Colonic mucosa (tissue), 4 donors: ENCODE measurements at regions not wholly inside any gene's neighbourhood (a gene's known extent, or its start where the extent isn't known, plus 50 kb on each side); places are given as distances from the start of the nearest gene placed in this dataset.

Source experiments
- DNase-seq: peaks from one replicate; pipeline ENCODE4 v3.0.0-alpha.2; 2020
- H3K27ac ChIP-seq: fragments of 200-600 bp; one replicate; pipeline ENCODE4 v1.8.0; 2021
- H3K27me3 ChIP-seq: fragments of 200-600 bp; one replicate; pipeline ENCODE4 v1.8.0; 2021
- H3K36me3 ChIP-seq: fragments of 200-600 bp; one replicate; pipeline ENCODE4 v1.8.0; 2021
- H3K4me1 ChIP-seq: fragments of 200-600 bp; one replicate; pipeline ENCODE4 v1.8.0; 2021; ENCODE audit warnings: mild to moderate bottlenecking
- H3K4me3 ChIP-seq: fragments of 200-600 bp; one replicate; pipeline ENCODE4 v1.8.0; 2021
- H3K9ac ChIP-seq, 2 donors: one replicate each; pipeline ENCODE4 v1.7.0; 2013; ENCODE audit warnings: control low read depth in 2 of 2, low read depth in 2 of 2, low read length in 2 of 2
- H3K9me3 ChIP-seq: fragments of 200-600 bp; one replicate; pipeline ENCODE4 v1.8.0; 2021
- intact Hi-C: fragments of 100-400 bp; cut with DNase I; formaldehyde crosslinking; loops from one replicate; pipeline ENCODE4 v1.14.1; 2022
- TF ChIP-seq, protein P1 (sequence below): fragments of 200-600 bp; IDR thresholded peaks from one replicate; pipeline ENCODE4 v1.8.0; 2022; ENCODE audit warnings: antibody characterized with exemption, mild to moderate bottlenecking
- donor health status: healthy.
- donor health status: DM: no; HTN: no; CAD: no.
- donor health status: DM: no; HTN: no; CAD: no.

DNA sequence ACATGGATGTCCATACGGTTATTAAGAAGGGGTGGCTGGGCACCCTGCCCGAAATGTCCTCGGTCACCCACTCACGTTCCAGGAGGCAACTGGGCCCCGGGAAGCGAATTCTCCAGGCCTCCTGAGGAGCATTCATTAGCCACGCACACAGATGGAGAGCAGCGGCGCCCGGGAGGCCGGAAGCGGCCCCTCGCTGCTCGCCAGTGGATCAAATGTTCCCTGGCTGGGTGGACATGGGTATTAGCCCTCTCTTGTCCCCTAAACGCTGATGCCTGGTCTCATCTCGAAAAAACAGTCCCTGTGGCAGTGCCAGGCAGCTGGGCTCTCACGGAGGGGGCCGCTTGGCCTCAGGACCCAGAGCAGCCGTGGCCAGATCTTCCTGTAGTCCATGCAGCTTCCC lies 59.0 kb upstream of the DLK1 start:
- intact Hi-C loops: loop anchor here (10.0 kb wide), 1 partner anchor 187 kb away; no protein-coding TSS in a partner anchor
- H3K9me3 ChIP-seq: no peaks in the 10 kb centered on the region
- H3K4me1 ChIP-seq: peaks cover 7% of the 10 kb centered on the region

DNA sequence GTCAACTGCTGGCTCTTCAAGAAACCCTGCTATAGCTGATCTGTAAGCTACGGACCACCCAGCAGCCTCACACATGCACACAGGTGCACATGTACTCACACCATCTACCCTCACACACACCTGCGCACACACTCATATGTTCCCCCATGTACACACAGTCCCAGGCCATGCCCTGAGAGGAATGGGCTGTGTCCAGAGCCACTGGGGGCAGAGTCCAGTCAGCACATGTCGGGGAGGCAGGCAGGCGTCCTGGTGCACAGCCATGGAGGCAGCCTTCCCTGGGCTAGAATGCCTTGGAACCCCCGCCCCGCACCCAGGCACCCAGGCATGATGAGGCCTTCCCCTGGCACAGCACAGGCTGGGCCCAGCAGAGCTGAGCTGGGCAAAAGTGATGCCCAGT lies 58.3 kb upstream of the DLK1 start:
- DNase-seq: no peak
- Histone ChIP-seq H3K4me1 (peaks cover 7% of the 10 kb centered on the region), H3K27me3 (no peaks in the 10 kb centered on the region), H3K4me3 (no peak overlapping the region), H3K27ac (no peak overlapping the region), H3K9ac (no peak overlapping the region), H3K36me3 (no peaks in the 10 kb centered on the region), H3K9me3 (no peaks in the 10 kb centered on the region)
- intact Hi-C loops: loop anchor here (10.0 kb wide), 1 partner anchor 186 kb away; no protein-coding TSS in a partner anchor
- TF ChIP-seq, protein P1, sequence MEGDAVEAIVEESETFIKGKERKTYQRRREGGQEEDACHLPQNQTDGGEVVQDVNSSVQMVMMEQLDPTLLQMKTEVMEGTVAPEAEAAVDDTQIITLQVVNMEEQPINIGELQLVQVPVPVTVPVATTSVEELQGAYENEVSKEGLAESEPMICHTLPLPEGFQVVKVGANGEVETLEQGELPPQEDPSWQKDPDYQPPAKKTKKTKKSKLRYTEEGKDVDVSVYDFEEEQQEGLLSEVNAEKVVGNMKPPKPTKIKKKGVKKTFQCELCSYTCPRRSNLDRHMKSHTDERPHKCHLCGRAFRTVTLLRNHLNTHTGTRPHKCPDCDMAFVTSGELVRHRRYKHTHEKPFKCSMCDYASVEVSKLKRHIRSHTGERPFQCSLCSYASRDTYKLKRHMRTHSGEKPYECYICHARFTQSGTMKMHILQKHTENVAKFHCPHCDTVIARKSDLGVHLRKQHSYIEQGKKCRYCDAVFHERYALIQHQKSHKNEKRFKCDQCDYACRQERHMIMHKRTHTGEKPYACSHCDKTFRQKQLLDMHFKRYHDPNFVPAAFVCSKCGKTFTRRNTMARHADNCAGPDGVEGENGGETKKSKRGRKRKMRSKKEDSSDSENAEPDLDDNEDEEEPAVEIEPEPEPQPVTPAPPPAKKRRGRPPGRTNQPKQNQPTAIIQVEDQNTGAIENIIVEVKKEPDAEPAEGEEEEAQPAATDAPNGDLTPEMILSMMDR: no peak

More for the DNA sequence above, 59.0 kb upstream of the DLK1 start:
- Histone ChIP-seq H3K36me3 (no peaks in the 10 kb centered on the region), H3K4me3 (no peak overlapping the region), H3K9ac (no peak overlapping the region), H3K27ac (no peak overlapping the region), H3K27me3 (no peaks in the 10 kb centered on the region)
- no peak for DNase-seq
- TF ChIP-seq, protein P1: no peak

DNA sequence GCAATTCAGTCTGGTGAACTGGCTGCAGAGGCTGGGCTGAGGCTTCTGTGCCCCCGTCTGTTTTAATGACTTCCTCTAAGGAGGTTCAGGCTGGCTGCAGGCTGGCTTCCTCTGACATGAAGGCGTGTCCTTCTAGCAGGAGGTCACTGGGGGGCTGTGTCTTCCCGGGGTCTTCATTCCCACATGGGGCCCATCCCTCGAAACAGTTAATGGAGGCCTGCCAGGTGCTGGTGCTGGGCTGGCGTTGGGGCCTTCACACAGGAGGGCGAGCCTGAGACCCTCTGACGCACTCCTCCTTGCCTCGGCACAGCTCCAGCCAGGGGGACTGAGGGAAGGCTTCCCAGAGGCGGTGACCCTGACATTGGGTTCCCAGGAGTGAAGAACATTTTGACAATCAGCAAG lies 57.7 kb upstream of the DLK1 start:
- DNase-seq: no peak
- Histone ChIP-seq H3K9me3 (no peaks in the 10 kb centered on the region), H3K27me3 (no peaks in the 10 kb centered on the region), H3K4me3 (no peak overlapping the region), H3K9ac (no peak overlapping the region), H3K36me3 (no peaks in the 10 kb centered on the region), H3K27ac (no peak overlapping the region), H3K4me1 (peaks cover 7% of the 10 kb centered on the region)
- TF ChIP-seq, protein P1: no peak
- intact Hi-C loops: loop anchor here (10.0 kb wide), 1 partner anchor 186 kb away; no protein-coding TSS in a partner anchor

DNA sequence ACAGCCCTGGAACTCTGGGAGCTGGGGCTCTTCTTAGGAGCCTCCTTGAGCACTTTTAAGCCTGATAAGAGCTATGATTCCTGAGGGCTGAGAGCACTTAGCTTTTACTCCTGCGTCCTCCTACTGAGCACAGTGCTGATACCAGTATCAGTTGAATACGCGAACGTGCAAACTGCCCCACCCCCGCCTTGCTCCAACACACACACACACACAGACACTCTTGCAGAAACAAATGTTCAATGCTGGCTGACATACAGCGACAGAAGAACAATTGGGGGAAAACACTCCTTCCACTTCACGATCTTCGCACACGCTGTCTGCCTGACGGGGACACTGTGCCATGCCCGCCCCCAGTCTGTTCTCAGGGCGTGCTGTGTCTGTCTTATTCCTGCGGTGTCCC lies 57.2 kb upstream of the DLK1 start:
- no peak for DNase-seq
- H3K36me3 ChIP-seq: no peaks in the 10 kb centered on the region
- no peak overlapping the region for H3K9ac ChIP-seq
- H3K27me3 ChIP-seq: no peaks in the 10 kb centered on the region
- TF ChIP-seq, protein P1: no peak
- no peaks in the 10 kb centered on the region for H3K9me3 ChIP-seq
- H3K4me3 ChIP-seq: no peak overlapping the region
- H3K27ac ChIP-seq: no peak overlapping the region
- peaks cover 7% of the 10 kb centered on the region for H3K4me1 ChIP-seq
- intact Hi-C loops: loop anchor here (10.0 kb wide), 1 partner anchor 185 kb away; no protein-coding TSS in a partner anchor

DNA sequence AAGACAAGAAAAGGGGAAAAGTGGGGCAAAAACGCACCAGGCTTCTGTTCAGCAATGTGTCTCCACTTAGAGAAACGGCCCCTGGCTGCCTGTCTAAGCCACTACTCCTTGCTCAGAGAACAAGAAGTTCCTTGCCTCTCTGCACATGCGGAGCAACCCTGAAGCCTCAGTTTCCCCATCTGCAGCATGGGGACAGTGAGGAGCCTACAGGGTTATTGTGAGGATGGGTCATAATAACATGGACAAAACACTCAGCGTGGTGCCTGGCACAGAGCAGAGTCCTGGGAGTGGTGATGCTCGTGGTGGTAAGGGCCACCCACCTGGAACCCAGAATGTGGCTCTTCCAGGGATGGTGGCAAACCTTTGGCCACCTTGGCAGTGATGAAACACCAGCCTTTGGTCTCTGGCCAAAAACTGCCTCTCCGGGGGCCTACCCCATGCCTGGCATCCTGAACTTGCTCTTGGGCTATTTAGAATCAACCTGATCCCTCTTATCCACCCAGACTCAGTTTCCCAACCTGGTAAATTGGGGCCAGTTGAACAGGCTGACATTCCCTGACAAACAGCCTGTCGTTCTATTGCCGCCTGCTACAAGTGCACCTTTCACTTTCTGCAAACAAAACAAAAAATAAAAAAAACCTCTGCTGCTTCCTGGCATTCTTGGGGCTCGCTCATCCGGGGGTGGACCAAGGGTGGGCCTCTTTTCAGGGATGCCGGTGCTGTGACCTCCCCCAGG lies 56.5 kb upstream of the DLK1 start:
- H3K4me3 ChIP-seq: no peak overlapping the region
- H3K27me3 ChIP-seq: no peaks in the 10 kb centered on the region

More for the DNA sequence above, 56.5 kb upstream of the DLK1 start:
- Histone ChIP-seq H3K4me1 (peaks cover 4% of the 10 kb centered on the region), H3K36me3 (no peaks in the 10 kb centered on the region), H3K9me3 (no peaks in the 10 kb centered on the region), H3K27ac (no peak overlapping the region), H3K9ac (no peak overlapping the region)
- intact Hi-C loops: no loop called here
- TF ChIP-seq, protein P1: no peak
- DNase-seq: no peak
